ENCODE measurements at regions not wholly inside any gene's neighbourhood (a gene's known extent, or its start where the extent isn't known, plus 50 kb on each side); places are given as distances from the start of the nearest gene placed in this dataset.

DNA sequence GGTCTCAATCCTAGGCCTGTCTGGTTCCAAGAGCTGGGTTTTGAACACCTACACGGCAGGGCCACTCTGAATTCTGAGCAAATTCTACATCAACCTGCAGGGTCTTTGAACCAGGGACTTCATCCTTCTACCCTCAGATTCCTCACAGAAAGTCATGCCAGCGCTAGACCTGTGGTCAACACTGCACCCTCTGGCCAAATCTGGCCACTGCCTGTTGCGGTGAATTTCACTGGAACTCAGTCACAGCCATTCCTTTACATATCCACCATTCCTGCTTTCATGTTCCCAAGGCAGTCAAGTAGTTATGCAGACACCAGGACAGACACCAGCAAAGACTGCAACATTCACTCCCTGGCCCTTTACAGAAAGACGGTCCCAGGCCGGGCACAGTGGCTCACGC lies 144.6 kb downstream of the C16orf95 start:
- no peak for DNase-seq
- no peak overlapping the region for H3K4me3 Mint-ChIP-seq
- H3K4me1 Mint-ChIP-seq = peaks cover 38% of the 10 kb centered on the region
- peaks cover 3% of the 10 kb centered on the region for H3K27me3 Mint-ChIP-seq (ENCODE audit: low read depth, poor library complexity)
- H3K9me3 Mint-ChIP-seq = peaks cover 11% of the 10 kb centered on the region
- no peak overlapping the region for H3K27ac Mint-ChIP-seq
- peaks cover 4% of the 10 kb centered on the region for H3K36me3 Mint-ChIP-seq (ENCODE audit: low read depth)
- TF ChIP-seq, protein P1, sequence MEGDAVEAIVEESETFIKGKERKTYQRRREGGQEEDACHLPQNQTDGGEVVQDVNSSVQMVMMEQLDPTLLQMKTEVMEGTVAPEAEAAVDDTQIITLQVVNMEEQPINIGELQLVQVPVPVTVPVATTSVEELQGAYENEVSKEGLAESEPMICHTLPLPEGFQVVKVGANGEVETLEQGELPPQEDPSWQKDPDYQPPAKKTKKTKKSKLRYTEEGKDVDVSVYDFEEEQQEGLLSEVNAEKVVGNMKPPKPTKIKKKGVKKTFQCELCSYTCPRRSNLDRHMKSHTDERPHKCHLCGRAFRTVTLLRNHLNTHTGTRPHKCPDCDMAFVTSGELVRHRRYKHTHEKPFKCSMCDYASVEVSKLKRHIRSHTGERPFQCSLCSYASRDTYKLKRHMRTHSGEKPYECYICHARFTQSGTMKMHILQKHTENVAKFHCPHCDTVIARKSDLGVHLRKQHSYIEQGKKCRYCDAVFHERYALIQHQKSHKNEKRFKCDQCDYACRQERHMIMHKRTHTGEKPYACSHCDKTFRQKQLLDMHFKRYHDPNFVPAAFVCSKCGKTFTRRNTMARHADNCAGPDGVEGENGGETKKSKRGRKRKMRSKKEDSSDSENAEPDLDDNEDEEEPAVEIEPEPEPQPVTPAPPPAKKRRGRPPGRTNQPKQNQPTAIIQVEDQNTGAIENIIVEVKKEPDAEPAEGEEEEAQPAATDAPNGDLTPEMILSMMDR (IDR thresholded peaks at IDR 0.05) = peak; percentile 22

DNA sequence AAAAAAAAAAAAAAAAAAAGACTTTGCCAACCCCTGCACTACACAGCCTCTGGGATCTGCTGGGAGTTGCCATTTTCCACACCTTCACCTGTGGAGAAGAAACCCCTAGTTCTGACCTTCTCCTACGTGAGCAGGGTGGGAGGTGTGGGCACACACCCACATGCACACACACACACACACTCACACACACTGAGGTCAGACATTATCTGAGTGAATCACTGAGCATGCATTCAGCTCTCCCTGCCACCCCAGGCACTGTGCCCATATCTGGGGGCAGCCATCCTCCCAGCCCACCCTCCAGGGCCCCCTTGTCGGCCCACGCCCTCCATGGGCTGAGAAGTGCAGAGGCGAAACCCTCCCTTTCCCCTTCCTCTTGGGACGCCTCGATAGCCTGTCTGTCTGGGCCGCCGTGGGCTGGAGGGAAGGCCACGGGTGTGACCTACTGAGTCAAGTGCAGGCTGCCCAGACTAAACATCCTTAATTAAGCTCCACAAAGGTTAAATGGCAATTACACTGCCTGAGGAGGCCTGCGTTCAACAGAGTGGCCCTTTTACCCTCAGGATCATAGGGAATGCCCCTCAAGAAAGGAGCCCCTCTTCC lies 143.8 kb downstream of the C16orf95 start:
- peaks cover 42% of the 10 kb centered on the region for H3K4me1 Mint-ChIP-seq

DNA sequence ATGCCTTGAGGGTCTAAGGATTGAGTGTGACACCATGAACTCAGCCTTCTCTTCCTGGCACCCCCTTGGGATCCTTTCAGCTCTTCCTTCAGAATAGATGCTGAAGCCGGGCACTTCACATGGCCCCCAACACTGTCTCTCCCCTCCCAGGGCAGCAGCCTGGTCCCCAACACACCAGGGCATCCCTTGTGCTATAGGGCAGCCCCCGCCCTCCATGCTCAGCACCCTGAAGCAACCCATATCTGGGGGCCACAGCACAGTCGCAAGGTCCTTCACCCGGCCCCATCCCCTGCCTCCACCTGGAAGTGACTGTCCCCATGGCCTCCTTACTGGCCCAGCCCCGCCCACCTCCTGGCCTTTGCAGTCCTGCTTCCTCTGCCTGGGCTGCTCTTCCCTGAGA lies 143.1 kb downstream of the C16orf95 start:
- TF ChIP-seq, protein P1 (IDR thresholded peaks at IDR 0.05) = no peak
- peaks cover 4% of the 10 kb centered on the region for H3K27me3 Mint-ChIP-seq (ENCODE audit: low read depth, poor library complexity)

More for the DNA sequence above, 143.8 kb downstream of the C16orf95 start:
- H3K4me3 Mint-ChIP-seq = no peak overlapping the region
- no peak for DNase-seq
- no peaks in the 10 kb centered on the region for H3K36me3 Mint-ChIP-seq (ENCODE audit: low read depth)
- TF ChIP-seq, protein P1 (IDR thresholded peaks at IDR 0.05) = no peak
- peaks cover 4% of the 10 kb centered on the region for H3K9me3 Mint-ChIP-seq
- H3K27me3 Mint-ChIP-seq (ENCODE audit: low read depth, poor library complexity) = peaks cover 4% of the 10 kb centered on the region
- no peak overlapping the region for H3K27ac Mint-ChIP-seq

DNA sequence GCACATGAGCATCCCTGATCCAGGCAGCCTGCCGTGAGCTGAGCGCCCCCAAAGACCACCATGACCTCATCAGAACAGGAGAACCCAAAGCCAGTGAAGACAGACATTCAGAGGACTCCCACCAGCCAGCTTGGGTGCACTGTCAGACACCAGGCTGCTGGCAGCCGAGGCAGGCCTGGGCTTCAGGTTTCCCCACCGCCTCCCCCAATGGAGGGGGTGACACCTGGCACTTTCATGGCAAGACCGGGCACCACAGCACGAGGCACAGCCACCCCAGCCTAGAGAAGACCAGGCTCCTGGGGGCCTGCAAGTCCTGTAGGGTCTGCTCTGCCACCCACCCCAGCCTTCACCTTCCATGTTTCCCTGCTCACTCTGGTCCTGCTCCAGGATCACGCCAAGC lies 140.5 kb downstream of the C16orf95 start:
- H3K4me3 Mint-ChIP-seq = no peak overlapping the region
- no peaks in the 10 kb centered on the region for H3K9me3 Mint-ChIP-seq
- H3K4me1 Mint-ChIP-seq = peaks cover 55% of the 10 kb centered on the region
- no peak overlapping the region for H3K27ac Mint-ChIP-seq
- TF ChIP-seq, protein P1 (IDR thresholded peaks at IDR 0.05) = no peak
- peaks cover 8% of the 10 kb centered on the region for H3K27me3 Mint-ChIP-seq (ENCODE audit: low read depth, poor library complexity)
- DNase-seq = no peak
- no peaks in the 10 kb centered on the region for H3K36me3 Mint-ChIP-seq (ENCODE audit: low read depth)

More for the DNA sequence above, 143.1 kb downstream of the C16orf95 start:
- H3K9me3 Mint-ChIP-seq = no peaks in the 10 kb centered on the region
- H3K27ac Mint-ChIP-seq = peak overlapping the region; percentile 61
- H3K4me1 Mint-ChIP-seq = peaks cover 48% of the 10 kb centered on the region
- H3K4me3 Mint-ChIP-seq = no peak overlapping the region
- DNase-seq = no peak
- H3K36me3 Mint-ChIP-seq (ENCODE audit: low read depth) = no peaks in the 10 kb centered on the region

DNA sequence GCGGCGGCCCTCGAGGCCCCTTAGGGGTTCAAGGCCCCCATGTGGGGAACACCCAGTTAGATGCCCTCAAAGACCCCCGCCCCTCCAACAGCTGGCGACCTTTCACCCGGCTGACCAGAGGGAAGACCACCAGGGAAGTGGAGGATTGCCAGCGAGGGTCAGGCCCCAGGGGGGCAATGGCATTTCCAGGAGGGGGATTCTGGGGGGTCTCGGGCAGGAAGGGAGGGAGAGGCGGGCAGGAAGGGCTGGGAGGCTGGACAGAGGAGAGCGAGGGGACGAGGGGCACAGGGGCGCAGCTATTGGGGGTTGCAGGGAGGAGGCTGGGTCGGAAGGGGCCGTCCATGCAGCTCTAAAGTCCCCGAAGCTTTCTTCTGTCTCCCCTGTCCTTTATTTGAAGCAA lies 139.5 kb downstream of the C16orf95 start:
- H3K4me1 Mint-ChIP-seq = peaks cover 55% of the 10 kb centered on the region
- H3K27ac Mint-ChIP-seq = peak overlapping the region; percentile 66
- TF ChIP-seq, protein P1 (IDR thresholded peaks at IDR 0.05) = no peak
- no peaks in the 10 kb centered on the region for H3K9me3 Mint-ChIP-seq
- H3K4me3 Mint-ChIP-seq = peak overlapping the region; percentile 38
- peak; percentile 53 for DNase-seq
- H3K27me3 Mint-ChIP-seq (ENCODE audit: low read depth, poor library complexity) = peaks cover 8% of the 10 kb centered on the region
- no peaks in the 10 kb centered on the region for H3K36me3 Mint-ChIP-seq (ENCODE audit: low read depth)

Data from nephron progenitor cell (in vitro differentiated cells).